HCT116 (cell line): ENCODE measurements at regions not wholly inside any gene's neighbourhood (a gene's known extent, or its start where the extent isn't known, plus 50 kb on each side); places are given as distances from the start of the nearest gene placed in this dataset.
"Not testable (repeated sequence)": the region's sequence is repeated elsewhere in the genome, so short reads cannot be mapped to it uniquely, and the experiment has no call there.

Experiments used
- ATAC-seq: fragments of 200-7000 bp; cut with Tn5 transposase; 2 replicates; pipeline ENCODE4 v1.9.1; 2020; ENCODE audit warnings: mild to moderate bottlenecking, moderate library complexity
- BruUV-seq: library from RNA; stranded (reverse); fragments of 400-500 nt; replicated peaks from 2 replicates; lab custom pipeline; 2021; lab: Mats Ljungman, UMichigan
- CTCF ChIA-PET: fragments of 300-600 bp; sonication (Branson Sonifier 250); formaldehyde crosslinking; loops from one replicate; lab custom pipeline; 2021; ENCODE audit warnings: antibody characterized with exemption; lab: Charles Lee
- POLR2A ChIA-PET: fragments of 300-600, 350-600 bp; sonication (Branson Sonifier 250); formaldehyde crosslinking; loops from one replicate; lab custom pipeline; 2021; ENCODE audit warnings: antibody characterized with exemption; lab: Charles Lee
- RAD21 ChIA-PET, 2 experiments: fragments of 300-600 bp; sonication (Branson Sonifier 250); formaldehyde crosslinking; loops; one replicate each; lab custom pipeline; 2023; ENCODE audit warnings: low total read pairs in 2 of 2; ENCODE audit not compliant: uncharacterized antibody in 2 of 2, unreplicated experiment in 2 of 2, low non-redundant PET in 1 of 2; lab: Charles Lee
- DNase-seq: peaks from one replicate; pipeline ENCODE4 v3.0.0-alpha.2; 2010; ENCODE audit warnings: low read depth, low spot score
- H2AFZ ChIP-seq: fragments of 200-600 bp; shearing (Covaris generic), sonication (generic); 2 replicates; pipeline ENCODE4 v1.6.1; 2017; ENCODE audit warnings: low read depth, mixed run types, mixed read lengths, antibody characterized with exemption, low read length; ENCODE audit not compliant: poor library complexity, severe bottlenecking
- H3K27ac ChIP-seq: 2 replicates; pipeline ENCODE4 v1.5.1; 2012; ENCODE audit warnings: low read depth, low read length
- H3K27me3 ChIP-seq: fragments of 200-600 bp; sonication (generic); 2 replicates; pipeline ENCODE4 v1.6.1; 2016; ENCODE audit warnings: mixed run types, low read length, mixed read lengths; ENCODE audit not compliant: insufficient read depth
- H3K36me3 ChIP-seq, 2 experiments: fragments of 200-500 bp in 1 of 2; fragments of 200-600 bp in 1 of 2; sonication (Bioruptor generic) in 1 of 2; sonication (generic) in 1 of 2; 2 replicates each; pipeline versions ENCODE4 v1.5.1 to v1.6.1; 2014 to 2016; ENCODE audit warnings: low read length in 2 of 2, inconsistent platforms in 1 of 2, mixed read lengths in 1 of 2, mixed run types in 1 of 2; ENCODE audit not compliant: insufficient read depth in 2 of 2, control insufficient read depth in 1 of 2
- H3K4me1 ChIP-seq, 2 experiments: fragments of 200-600 bp in 1 of 2; sonication (generic) in 1 of 2; 2 replicates each; pipeline versions ENCODE4 v1.5.1 to v1.6.1; 2012 to 2017; ENCODE audit warnings: low read length in 2 of 2, inconsistent platforms in 1 of 2, mild to moderate bottlenecking in 1 of 2, mixed read lengths in 1 of 2, mixed run types in 1 of 2, moderate library complexity in 1 of 2; ENCODE audit not compliant: insufficient read depth in 2 of 2, control insufficient read depth in 1 of 2
- H3K4me2 ChIP-seq: fragments of 200-600 bp; sonication (generic); 2 replicates; pipeline ENCODE4 v1.6.1; 2017; ENCODE audit warnings: mixed run types, low read length, mixed read lengths
- H3K4me3 ChIP-seq, 2 experiments: fragments of 200-600 bp in 1 of 2; sonication (generic) in 1 of 2; replicated peaks in 1 of 2; 2 replicates each; pipeline ENCODE4 v1.5.1; 2011 to 2016; ENCODE audit warnings: low read length in 2 of 2, control low read depth in 1 of 2, low read depth in 1 of 2, mild to moderate bottlenecking in 1 of 2, mixed read lengths in 1 of 2, mixed run types in 1 of 2
- H3K79me2 ChIP-seq: fragments of 200-600 bp; sonication (generic); 2 replicates; pipeline ENCODE4 v1.6.1; 2017; ENCODE audit warnings: mild to moderate bottlenecking, mixed run types, low read length, moderate library complexity, mixed read lengths; ENCODE audit not compliant: insufficient read depth
- H3K9ac ChIP-seq: fragments of 200-600 bp; sonication (generic); 2 replicates; pipeline ENCODE4 v1.6.1; 2016; ENCODE audit warnings: low read length, mixed read lengths
- H3K9me2 ChIP-seq: fragments of 200-600 bp; sonication (generic), shearing (Covaris generic); 2 replicates; pipeline ENCODE4 v1.6.1; 2017; ENCODE audit warnings: mixed run types, mild to moderate bottlenecking, moderate library complexity; ENCODE audit not compliant: insufficient read depth
- H3K9me3 ChIP-seq, 2 experiments: fragments of 200-500 bp in 1 of 2; fragments of 200-600 bp in 1 of 2; sonication (Bioruptor generic) in 1 of 2; sonication (generic) in 1 of 2; 2 replicates each; pipeline ENCODE4 v1.6.1; 2014 to 2017; ENCODE audit warnings: low read length in 2 of 2, mixed read lengths in 2 of 2, inconsistent platforms in 1 of 2, low read depth in 1 of 2, mild to moderate bottlenecking in 1 of 2, mixed run types in 1 of 2, moderate library complexity in 1 of 2; ENCODE audit not compliant: control insufficient read depth in 1 of 2, insufficient read depth in 1 of 2
- H4K20me1 ChIP-seq: fragments of 200-600 bp; sonication (generic), shearing (Covaris generic); 2 replicates; pipeline ENCODE4 v1.6.1; 2017; ENCODE audit warnings: mixed run types, mild to moderate bottlenecking, moderate library complexity; ENCODE audit not compliant: insufficient read depth
- intact Hi-C: fragments of 100-400 bp; cut with micrococcal nuclease; formaldehyde crosslinking; loops from 2 replicates; pipeline ENCODE4 v1.10.0; 2022

DNA sequence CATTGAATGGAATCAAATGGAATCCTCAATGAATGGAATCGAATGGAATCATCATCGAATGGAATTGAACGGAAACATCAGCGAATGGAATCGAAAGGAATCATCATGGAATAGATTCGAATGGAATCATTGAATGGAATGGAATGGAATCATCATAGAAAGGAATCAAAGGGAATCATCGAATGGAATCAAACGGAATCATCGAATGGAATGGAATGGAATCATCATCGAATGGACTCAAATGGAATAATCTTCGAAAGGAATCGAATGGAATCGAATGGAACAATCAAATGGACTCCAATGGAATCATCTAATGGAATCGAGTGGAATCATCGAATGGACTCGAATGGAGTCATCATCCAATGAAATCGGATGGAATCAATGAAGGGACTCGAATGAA lies 222.6 kb downstream of the SHCBP1 start:
- H3K79me2 ChIP-seq, H3K27me3 ChIP-seq, H3K4me1 ChIP-seq, H3K9ac ChIP-seq, H4K20me1 ChIP-seq, intact Hi-C loops, H3K4me3 ChIP-seq, DNase-seq, ATAC-seq, H2AFZ ChIP-seq, H3K9me2 ChIP-seq, H3K27ac ChIP-seq, H3K4me2 ChIP-seq, H3K36me3 ChIP-seq, CTCF ChIA-PET, RAD21 ChIA-PET, BruUV-seq, H3K9me3 ChIP-seq, POLR2A ChIA-PET: not testable (repeated sequence)

DNA sequence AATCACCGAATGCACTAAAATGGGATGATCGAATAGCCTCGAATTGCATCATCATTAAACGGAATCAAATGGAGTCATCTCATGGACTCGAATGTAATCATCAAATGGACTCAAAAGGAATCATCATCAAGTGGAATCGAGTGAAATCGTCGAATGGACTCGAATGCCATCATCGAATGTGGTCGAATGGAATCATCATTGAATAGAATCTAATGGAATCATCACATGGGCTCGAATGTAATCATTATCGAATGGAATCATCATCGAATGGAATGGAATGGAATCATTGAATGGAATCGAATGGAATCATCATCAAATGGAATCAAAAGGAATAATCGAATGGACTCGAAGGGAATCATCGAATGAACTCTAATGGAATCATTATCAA lies 224.3 kb downstream of the SHCBP1 start:
- H3K4me2 ChIP-seq, RAD21 ChIA-PET, H3K27me3 ChIP-seq, intact Hi-C loops, H3K27ac ChIP-seq, H4K20me1 ChIP-seq, H3K79me2 ChIP-seq, H3K36me3 ChIP-seq, H3K4me3 ChIP-seq, BruUV-seq, H3K4me1 ChIP-seq, H3K9ac ChIP-seq, CTCF ChIA-PET, H3K9me3 ChIP-seq, H2AFZ ChIP-seq, ATAC-seq, POLR2A ChIA-PET, H3K9me2 ChIP-seq, DNase-seq: not testable (repeated sequence)

DNA sequence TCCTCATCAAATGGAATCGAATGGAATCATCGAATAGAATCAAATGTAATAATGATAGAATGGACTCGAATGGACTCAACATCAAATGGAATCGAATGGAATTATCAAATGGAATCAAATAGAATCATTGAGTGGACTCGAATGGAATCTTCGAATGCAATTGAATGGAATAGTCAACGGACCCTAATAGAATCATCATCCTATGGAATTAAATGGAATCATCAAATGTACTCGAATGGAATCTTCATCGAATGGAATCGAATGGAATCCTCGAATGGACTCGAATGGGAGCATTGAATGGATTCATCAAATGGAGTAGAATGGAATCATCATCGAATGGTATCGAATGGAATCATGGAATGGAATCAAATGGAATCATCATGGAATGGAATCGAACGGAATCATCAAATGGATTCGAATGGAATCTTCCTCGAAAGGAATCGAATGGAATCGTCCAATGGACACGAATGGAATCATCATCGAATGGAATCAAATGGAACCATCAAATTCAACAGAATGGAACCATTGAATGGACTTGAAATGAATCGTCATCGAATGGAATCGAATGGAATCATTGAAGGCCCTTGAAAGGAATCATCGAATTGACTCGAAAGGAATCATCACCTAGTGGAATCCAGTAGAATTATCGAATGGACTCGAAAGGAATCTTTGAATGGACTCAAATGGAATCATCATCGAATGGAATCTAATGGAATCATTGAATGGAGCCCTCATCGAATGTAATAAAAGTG lies 224.9 kb downstream of the SHCBP1 start:
- H3K9me3 ChIP-seq, BruUV-seq, POLR2A ChIA-PET, DNase-seq, RAD21 ChIA-PET, H4K20me1 ChIP-seq, H3K4me2 ChIP-seq, H3K36me3 ChIP-seq, H3K9me2 ChIP-seq, H3K27ac ChIP-seq, ATAC-seq, H3K9ac ChIP-seq, intact Hi-C loops, H3K4me1 ChIP-seq, CTCF ChIA-PET, H2AFZ ChIP-seq, H3K27me3 ChIP-seq, H3K79me2 ChIP-seq, H3K4me3 ChIP-seq: not testable (repeated sequence)

DNA sequence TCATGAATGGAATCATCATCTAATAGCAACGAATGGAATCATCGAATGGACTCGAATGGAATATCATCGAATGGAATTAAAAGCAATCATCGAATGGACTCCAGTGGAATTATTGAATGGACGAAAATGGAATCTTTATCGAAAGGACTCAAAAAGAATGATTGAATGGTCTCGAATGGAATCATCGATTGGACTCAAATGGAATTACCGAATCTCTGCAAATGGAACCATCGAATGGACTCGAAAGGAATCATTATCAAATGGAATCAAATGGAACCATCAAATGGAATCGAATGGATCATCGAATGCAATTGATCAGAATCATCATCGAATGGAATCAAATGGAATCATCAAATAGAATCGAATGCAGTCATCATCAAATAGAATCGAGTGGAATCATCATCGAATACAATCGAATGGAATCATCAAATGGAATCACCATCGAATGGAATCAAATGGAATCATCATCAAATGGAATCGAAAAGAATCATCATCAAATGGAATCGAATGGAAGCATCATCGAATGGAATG lies 225.7 kb downstream of the SHCBP1 start:
- ATAC-seq, H3K4me3 ChIP-seq, H3K27ac ChIP-seq, BruUV-seq, H3K9me2 ChIP-seq, H4K20me1 ChIP-seq, CTCF ChIA-PET, H3K4me1 ChIP-seq, DNase-seq, intact Hi-C loops, H2AFZ ChIP-seq, H3K9me3 ChIP-seq, POLR2A ChIA-PET, RAD21 ChIA-PET, H3K36me3 ChIP-seq, H3K27me3 ChIP-seq, H3K4me2 ChIP-seq, H3K79me2 ChIP-seq, H3K9ac ChIP-seq: not testable (repeated sequence)
